ENCODE measurements at regions not wholly inside any gene's neighbourhood (a gene's known extent, or its start where the extent isn't known, plus 50 kb on each side); places are given as distances from the start of the nearest gene placed in this dataset.
"Not testable (repeated sequence)": the region's sequence is repeated elsewhere in the genome, so short reads cannot be mapped to it uniquely, and the experiment has no call there.

GRCh38 chr1:221543529-221544120 is 198.3 kb downstream of the DUSP10 start:
- DNase-seq, result no peak

GRCh38 chr1:221548942-221549341 is 192.9 kb downstream of the DUSP10 start:
- no peak for DNase-seq

DNA sequence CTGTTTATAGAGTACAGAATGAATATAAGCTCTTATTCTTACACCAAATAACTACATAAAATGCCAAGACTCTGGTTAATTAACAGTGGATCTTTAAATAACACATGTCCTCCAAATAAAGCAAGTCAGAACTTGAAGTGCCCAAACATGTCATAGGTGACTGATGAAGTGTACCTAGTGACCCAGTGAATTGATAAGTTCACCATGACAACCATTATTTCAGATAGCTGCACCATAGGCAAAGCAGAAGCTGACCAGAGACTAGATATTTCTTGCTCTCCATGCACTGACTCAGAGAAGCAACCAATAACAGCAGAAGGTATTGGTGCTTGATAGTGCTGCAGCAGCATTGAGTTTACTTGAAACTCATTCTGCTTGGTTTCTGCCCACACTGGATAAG is 192.1 kb downstream of the DUSP10 start:
- no peak for DNase-seq

DNA sequence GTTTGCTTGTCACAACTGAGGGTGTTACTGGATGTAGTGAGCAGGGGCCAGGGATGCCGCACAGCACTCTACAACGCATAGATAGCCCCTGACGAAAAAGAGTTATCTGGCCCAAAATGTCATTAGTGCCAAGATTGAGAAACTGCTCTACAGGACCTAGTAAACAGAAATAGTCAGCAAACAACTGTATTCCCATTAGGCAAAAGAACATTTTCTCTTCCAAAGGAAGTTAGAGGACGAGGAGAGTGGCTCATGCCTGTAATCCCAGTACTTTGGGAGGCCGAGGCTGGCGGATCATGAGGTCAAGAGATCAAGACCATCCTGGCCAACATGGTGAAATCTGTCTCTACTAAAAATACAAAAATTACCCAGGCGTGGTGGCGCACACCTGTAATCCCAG is 189.1 kb downstream of the DUSP10 start:
- DNase-seq, result not testable (repeated sequence)

- DNase-seq, result no peak
Measured at GRCh38 chr1:221555689-221556433, 186.0 kb downstream of the DUSP10 start.

- no peak for DNase-seq
Measured at GRCh38 chr1:221556435-221556834, 185.5 kb downstream of the DUSP10 start.

GRCh38 chr1:221557013-221557412 is 184.9 kb downstream of the DUSP10 start:
- DNase-seq, result no peak

- no peak for DNase-seq
Measured at GRCh38 chr1:221558396-221558795, 183.5 kb downstream of the DUSP10 start.

DNA sequence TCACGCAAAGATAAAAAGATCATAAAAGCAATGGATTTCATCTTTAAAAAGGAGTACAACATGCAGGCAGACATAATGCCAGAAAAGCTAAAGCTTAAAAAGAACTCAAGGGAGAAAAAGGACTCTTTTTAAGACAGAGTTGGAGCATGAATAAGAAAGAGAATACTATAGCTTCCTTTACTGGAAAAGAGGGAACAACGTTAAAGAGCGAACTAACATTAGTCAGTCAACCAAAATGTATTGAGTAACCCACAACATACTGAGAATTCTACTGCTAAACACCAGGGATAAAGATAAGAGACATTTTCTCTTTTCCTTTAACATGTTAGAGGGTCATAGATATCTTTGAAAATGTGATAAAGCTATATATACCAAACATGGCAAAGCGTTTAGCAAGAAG is 182.0 kb downstream of the DUSP10 start:
- DNase-seq, result no peak

DNA sequence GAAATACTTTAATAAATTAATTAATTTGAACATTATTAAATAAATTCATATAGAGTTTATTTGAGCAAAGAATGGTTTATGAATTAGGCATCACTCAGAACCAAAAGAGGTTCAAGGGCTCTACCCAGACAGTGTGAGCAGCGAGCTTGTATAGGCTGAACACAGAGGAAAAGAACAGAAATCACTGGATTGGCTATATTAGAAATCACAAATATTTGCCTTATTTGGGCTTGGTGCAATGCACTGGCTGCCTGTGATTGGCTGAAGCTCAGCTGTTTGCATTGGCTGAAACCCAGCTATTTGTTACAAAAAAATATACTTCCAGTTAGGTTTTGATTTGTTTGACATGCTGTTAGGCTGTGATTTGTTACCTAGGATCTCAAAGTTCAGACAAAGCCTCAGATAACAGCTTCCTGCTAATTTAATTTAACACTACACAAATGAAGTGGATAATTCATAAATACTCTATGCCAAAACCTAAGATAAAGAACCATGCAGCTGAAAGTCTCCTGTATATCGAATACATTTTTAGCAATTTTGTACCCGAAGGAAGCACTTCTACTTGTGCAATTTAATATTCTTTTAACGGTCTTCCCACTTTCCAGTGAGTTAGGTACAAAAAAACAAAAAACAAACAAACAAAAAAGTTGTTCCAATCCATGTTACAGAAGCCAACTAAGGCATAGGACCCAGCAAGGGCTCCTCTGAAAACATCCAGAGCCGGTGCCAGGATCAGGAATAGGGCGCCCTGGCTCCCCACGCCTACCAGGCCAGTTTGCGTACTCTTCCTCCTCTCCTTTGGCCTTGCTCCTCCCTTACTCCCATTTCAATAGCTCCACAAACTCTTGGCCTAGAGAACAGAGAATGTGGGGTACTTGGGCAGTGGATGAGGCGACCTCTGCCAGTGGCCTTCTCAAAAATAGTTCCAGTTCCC is 179.1 kb downstream of the DUSP10 start:
- no peak for DNase-seq

DNA sequence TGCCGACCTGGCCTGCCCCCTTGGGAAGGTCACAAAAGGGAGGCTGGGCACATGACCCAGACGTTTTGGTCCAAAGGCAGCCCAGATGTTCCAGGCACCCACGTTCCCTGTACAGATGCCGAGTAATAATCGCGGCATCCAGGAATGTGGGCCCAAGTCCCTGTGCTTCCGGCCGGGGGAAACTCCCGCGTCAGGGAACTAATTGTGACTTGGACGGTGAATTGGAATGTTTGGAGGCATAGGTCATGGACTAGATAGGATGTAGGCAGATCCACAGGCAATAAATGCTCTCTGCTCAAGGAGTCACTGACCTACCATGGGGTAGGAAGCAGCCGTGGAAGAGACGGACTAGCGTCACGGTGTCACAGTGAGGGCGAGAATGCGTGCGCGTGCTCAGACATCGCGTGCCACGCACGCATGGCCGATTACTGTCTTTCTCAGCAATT is 178.4 kb downstream of the DUSP10 start:
- no peak for DNase-seq

DNA sequence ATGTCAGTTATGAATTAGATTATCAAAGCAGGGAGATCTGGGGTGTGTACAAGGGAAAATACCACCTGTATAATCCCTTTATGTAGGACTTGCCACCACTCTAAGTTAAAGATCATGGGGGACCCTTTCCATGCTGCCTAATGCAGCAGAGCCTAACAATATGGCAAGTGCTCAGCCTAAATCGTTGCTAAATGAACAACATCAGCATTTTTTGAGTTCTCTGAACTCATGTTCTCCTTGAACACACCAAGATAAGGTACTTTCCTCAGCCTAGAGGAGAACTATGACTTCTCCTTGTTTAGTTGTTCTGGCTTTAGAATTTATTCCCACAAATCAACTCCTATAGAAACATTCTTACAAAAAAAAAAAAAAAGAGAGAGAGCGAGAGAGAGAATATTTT is 177.0 kb downstream of the DUSP10 start:
- DNase-seq, result no peak

GRCh38 chr1:221565711-221566110 is 176.2 kb downstream of the DUSP10 start:
- no peak for DNase-seq

DNA sequence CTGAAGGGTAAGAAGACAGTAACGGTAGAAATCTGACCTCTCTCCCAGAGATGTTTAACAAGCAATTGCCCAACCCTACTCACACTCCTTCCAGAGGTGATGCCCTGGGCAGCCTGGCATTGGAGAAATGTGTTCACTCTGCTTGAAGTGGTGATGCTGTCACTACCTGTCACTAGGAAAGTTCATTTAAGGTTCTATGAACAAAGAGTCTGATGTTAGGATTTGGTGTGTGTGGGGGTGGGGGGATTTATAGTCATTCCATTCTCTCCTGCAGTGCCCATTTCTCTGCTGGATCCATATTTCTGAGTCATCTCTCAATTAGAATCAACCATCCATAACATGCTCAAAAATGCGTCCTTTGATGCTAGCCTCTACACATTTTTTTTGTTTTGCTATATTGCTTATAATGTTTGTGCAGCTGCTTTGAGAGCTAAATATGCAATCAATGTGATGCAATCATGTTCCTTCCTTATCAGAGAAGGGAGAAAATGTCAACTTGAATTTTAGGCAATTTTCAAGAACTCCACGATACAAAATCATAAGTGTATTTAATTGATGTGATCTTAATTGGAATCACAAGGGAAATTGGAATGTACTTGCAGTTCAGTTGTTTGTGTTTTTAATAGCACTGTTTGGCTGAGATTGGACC is 173.9 kb downstream of the DUSP10 start:
- DNase-seq, result no peak

DNA sequence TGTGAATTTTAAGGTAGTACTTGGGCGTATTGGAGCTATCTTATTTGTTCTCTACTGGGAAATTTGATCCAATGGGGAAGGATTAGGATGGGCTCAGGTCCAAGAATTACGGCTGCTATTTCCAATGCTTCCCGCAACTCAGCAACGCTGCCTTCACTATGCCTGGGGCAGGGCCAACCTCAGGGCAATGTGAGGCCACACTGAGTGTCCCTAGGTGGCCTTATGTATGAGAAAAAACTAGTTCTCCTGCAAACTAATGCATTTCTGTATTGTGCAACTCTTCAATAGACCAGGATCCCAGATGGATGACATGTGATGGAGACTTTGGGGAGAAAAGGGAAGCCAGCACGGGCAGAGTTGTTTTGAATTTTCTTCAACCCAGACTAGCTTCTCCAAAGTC is 168.1 kb downstream of the DUSP10 start:
- DNase-seq, result no peak

DNA sequence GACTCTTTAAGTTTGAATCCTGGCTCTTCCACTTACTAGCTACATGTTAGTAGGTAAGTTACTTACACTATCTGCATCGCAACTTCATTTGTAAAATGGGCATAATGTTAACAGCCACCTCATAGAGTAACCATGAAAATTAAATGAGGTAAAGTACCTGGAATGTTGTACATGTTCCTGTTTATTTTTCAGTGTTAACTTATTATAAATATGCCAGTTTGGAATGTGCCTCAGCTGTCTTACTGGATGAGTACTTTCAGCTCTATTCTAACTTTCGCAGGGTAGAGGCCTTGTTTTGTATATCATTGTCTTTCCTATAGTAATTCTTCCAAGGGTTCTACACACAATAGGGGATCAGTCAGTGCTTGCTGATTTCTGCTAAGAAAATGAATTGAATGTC is 167.4 kb downstream of the DUSP10 start:
- DNase-seq, result no peak

GRCh38 chr1:221575605-221576004 is 166.3 kb downstream of the DUSP10 start:
- DNase-seq, result no peak

DNA sequence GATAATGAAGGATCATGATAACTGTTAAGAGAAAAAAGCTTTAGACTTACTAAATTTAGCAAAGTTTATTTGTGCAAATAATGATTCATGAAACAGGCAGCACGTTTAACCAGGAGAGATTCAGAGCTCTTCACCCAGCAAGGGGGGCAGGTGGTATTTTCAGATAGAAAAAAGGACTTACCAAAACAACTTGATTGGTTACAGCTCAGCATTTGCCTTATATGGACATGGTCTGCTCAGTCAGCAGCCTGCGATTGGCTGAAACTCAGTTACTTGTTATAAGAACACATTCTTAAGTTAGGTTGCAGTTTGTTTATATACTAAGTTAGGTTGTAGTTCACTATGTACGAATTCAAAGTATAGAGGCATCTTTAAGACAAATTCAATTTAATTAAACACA is 165.6 kb downstream of the DUSP10 start:
- DNase-seq, result no peak

DNA sequence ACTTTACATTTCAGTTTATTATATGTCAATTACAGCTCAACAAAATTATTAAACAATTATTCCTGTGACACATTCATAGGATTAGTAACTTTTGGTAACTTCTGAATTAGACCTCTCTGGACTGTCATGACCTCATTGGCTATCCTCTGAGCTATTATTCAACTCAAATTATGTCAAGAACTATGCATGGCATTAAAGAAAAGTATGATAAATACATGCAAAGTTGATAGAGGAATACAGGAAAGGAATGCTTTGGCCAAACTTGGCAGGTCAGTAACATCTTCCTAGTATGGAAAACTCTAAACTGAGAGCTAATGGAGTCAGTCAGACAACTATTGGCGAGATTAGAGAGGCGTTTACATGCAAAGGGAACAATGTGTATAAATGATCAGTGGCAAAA is 158.4 kb downstream of the DUSP10 start:
- no peak for DNase-seq

DNA sequence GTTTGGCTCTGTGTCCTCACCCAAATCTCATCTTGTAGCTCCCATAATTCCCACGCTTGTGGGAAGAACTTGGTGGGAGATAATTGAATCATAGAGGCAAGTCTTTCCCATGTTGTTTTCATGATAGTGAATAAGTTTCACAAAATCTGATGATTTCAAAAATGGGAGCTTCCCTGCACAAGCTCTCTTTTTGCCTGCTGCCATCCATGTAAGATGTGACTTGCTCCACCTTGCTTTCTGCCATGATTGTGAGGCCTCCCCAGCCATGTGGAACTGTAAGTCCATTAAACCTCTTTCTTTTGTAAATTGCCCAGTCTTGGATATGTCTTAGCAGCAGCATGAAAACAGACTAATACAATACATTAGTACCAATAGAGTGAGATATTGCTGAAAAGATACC is 154.9 kb downstream of the DUSP10 start:
- DNase-seq, result not testable (repeated sequence)

DNA sequence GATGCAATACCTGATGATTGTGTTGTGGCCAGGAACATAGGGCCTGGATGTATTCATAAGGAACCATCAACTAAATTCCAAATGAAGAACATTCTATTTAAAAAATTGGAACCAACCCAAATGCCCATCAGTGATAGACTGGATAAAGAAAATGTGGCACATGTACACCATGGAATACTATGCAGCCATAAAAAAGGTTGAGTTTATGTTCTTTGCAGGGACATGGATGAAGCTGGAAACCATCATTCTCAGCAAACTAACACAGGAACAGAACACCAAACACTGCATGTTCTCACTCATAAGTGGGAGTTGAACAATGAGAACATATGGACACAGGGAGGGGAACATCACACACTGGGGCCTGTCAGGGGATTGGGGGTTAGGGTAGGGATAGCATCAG is 150.6 kb downstream of the DUSP10 start:
- not testable (repeated sequence) for DNase-seq

DNA sequence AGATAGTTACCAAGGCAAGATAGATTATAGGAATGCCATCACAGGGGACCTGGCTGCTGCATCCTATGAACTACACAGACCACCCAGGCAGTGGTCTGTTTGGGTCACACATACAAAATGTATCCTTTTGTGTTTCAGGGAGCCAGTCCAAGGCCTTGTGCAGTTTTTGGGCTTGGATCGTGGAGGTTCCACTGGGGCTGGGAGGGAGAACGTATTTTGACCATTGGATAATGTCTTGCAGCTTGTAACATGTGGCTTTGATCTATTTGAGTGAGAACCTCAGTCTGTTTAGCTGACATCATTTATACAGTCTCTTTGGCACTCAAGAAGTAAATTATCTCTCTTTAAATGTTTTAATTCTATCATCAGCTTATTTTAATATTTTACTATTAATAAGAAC is 147.3 kb downstream of the DUSP10 start:
- DNase-seq, result no peak

DNA sequence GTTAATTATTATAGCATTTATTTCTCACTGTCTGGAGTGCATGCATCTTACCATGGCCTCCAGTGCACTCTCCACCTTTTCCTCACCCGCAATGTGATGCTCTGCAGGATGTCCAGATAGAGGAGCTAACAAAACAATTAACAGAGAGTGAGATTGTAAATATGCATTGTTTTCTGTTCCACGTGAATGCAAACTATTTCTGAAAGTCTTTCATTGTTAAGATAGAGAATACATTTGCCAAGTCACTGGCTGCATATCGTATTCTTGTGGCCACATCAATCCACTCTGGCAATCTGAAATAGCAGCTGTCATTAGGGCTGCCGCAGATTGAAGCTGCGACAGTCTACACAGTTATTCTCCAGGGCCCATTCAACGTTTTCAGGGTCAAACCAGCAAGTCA is 143.8 kb downstream of the DUSP10 start:
- DNase-seq, result no peak

All from CD4-positive, alpha-beta T cell treated with Interleukin-17A for 4 hours (primary cell).